GM23338 (cell line): ENCODE measurements at regions not wholly inside any gene's neighbourhood (a gene's known extent, or its start where the extent isn't known, plus 50 kb on each side); places are given as distances from the start of the nearest gene placed in this dataset.

Experiments used
- ATAC-seq: fragments of 200-7000 bp; cut with Tn5 transposase; 3 replicates; pipeline ENCODE4 v1.9.1; 2020
- DNase-seq: peaks from one replicate; pipeline ENCODE4 v3.0.0-alpha.2; 2015; ENCODE audit warnings: low spot score
- H2AFZ ChIP-seq: fragments of 200-600 bp; sonication (generic); 2 replicates; pipeline ENCODE4 v1.8.0; 2016; ENCODE audit warnings: antibody characterized with exemption, mild to moderate bottlenecking, moderate library complexity
- H3F3A ChIP-seq: fragments of 200-600 bp; sonication (generic); replicated peaks from 2 replicates; pipeline ENCODE4 v1.8.0; 2017; ENCODE audit warnings: antibody characterized with exemption, mixed run types, low read depth
- H3K27ac ChIP-seq: fragments of 200-600 bp; sonication (generic); 2 replicates; pipeline ENCODE4 v1.6.1; 2016; ENCODE audit warnings: low read depth
- H3K27me3 ChIP-seq: fragments of 200-600 bp; sonication (generic); 2 replicates; pipeline ENCODE4 v1.8.0; 2016; ENCODE audit warnings: mild to moderate bottlenecking, mixed run types, moderate library complexity; ENCODE audit not compliant: insufficient read depth
- H3K36me3 ChIP-seq: fragments of 200-600 bp; sonication (generic); 2 replicates; pipeline ENCODE4 v1.8.0; 2016; ENCODE audit warnings: mild to moderate bottlenecking; ENCODE audit not compliant: insufficient read depth
- H3K4me1 ChIP-seq: fragments of 200-600 bp; sonication (generic); 2 replicates; pipeline ENCODE4 v1.8.0; 2016; ENCODE audit warnings: mild to moderate bottlenecking, moderate library complexity; ENCODE audit not compliant: insufficient read depth
- H3K4me2 ChIP-seq: fragments of 200-600 bp; sonication (generic); 2 replicates; pipeline ENCODE4 v1.7.1; 2017; ENCODE audit warnings: mixed run types
- H3K4me3 ChIP-seq: fragments of 200-600 bp; sonication (generic); 2 replicates; pipeline ENCODE4 v1.6.1; 2016; ENCODE audit warnings: mixed run types
- H3K79me2 ChIP-seq: fragments of 200-600 bp; sonication (generic); replicated peaks from 2 replicates; pipeline ENCODE4 v1.8.0; 2017; ENCODE audit warnings: mild to moderate bottlenecking; ENCODE audit not compliant: insufficient read depth
- H3K9me2 ChIP-seq: fragments of 200-600 bp; sonication (generic); 2 replicates; pipeline ENCODE4 v1.8.0; 2017; ENCODE audit not compliant: insufficient read depth
- H4K20me1 ChIP-seq: fragments of 200-600 bp; sonication (generic); replicated peaks from 2 replicates; pipeline ENCODE4 v1.8.0; 2017; ENCODE audit warnings: mild to moderate bottlenecking; ENCODE audit not compliant: insufficient read depth
- H3K27ac Mint-ChIP-seq: 2 replicates; pipeline ENCODE4 v1.8.0; 2020; ENCODE audit warnings: inconsistent platforms, mild to moderate bottlenecking, moderate library complexity, mixed read lengths
- H3K27me3 Mint-ChIP-seq: 3 replicates; pipeline ENCODE4 v1.8.0; 2022; ENCODE audit warnings: low read depth, mild to moderate bottlenecking, moderate library complexity, mixed read lengths, inconsistent platforms; ENCODE audit not compliant: insufficient read depth, poor library complexity
- H3K36me3 Mint-ChIP-seq: 3 replicates; pipeline ENCODE4 v1.8.0; 2021; ENCODE audit warnings: low read depth, mild to moderate bottlenecking, inconsistent platforms, moderate library complexity, mixed read lengths
- H3K4me1 Mint-ChIP-seq: 3 replicates; pipeline ENCODE4 v1.8.0; 2020; ENCODE audit warnings: mild to moderate bottlenecking, inconsistent platforms, mixed read lengths
- H3K4me3 Mint-ChIP-seq: 3 replicates; pipeline ENCODE4 v1.8.0; 2021; ENCODE audit warnings: moderate library complexity, mild to moderate bottlenecking, inconsistent platforms, mixed read lengths
- H3K9me3 Mint-ChIP-seq: 3 replicates; pipeline ENCODE4 v1.8.0; 2020; ENCODE audit warnings: moderate library complexity, mild to moderate bottlenecking, inconsistent platforms, mixed read lengths
- CTCF ChIP-seq, 2 experiments: fragments of 200-600 bp in 1 of 2; sonication (generic) in 1 of 2; conservative IDR thresholded peaks; 2 replicates each; pipeline versions ENCODE4 v1.5.1 to v1.6.1; 2016 to 2017; ENCODE audit warnings: antibody characterized with exemption in 2 of 2, low read depth in 2 of 2, mild to moderate bottlenecking in 2 of 2, moderate library complexity in 1 of 2
- EZH2 ChIP-seq: fragments of 200-600 bp; sonication (generic); IDR thresholded peaks from one replicate; pipeline ENCODE4 v1.8.0; 2017; ENCODE audit warnings: antibody characterized with exemption, mild to moderate bottlenecking, low read depth; ENCODE audit not compliant: unreplicated experiment
- NANOG ChIP-seq: IDR thresholded peaks from 2 replicates; pipeline ENCODE4 v1.6.1; 2016; ENCODE audit warnings: antibody characterized with exemption, borderline replicate concordance
- POLR2AphosphoS5 ChIP-seq: IDR thresholded peaks from 2 replicates; pipeline ENCODE4 v1.6.1; 2016; ENCODE audit warnings: antibody characterized with exemption, low read depth
- REST ChIP-seq: IDR thresholded peaks from one replicate; pipeline ENCODE4 v1.6.1; 2018; ENCODE audit warnings: antibody characterized with exemption; ENCODE audit not compliant: unreplicated experiment
- ZNF331 ChIP-seq: fragments of 250-450 bp; sonication (Bioruptor Pico); IDR thresholded peaks from 2 replicates; pipeline ENCODE4 v1.5.0; 2020; ENCODE audit warnings: low read depth, mild to moderate bottlenecking, moderate library complexity
- ZNF462 ChIP-seq: fragments of 250-450 bp; sonication (Bioruptor Pico); IDR thresholded peaks from 2 replicates; pipeline ENCODE4 v1.5.0; 2020; ENCODE audit warnings: mild to moderate bottlenecking, moderate library complexity

GRCh38 chr2:82391386-82391785 lies 2067.7 kb downstream of the SUCLG1 start:
- H3K36me3 Mint-ChIP-seq = no peaks in the 10 kb centered on the region
- peaks cover 3% of the 10 kb centered on the region; the same call in 1 of the 3 replicates for H3K4me1 Mint-ChIP-seq
- H4K20me1 ChIP-seq = no peaks in the 10 kb centered on the region
- no peaks in the 10 kb centered on the region for H3K27me3 Mint-ChIP-seq
- no peaks in the 10 kb centered on the region for H3K36me3 ChIP-seq
- no peaks in the 10 kb centered on the region for H3K9me3 Mint-ChIP-seq
- no peak overlapping the region for H3K27ac ChIP-seq
- no peak overlapping the region; the same call in 1 of the 2 replicates for H3K27ac Mint-ChIP-seq
- no peaks in the 10 kb centered on the region for H3K79me2 ChIP-seq
- no peaks in the 10 kb centered on the region for H3K27me3 ChIP-seq
- H3F3A ChIP-seq = no peaks in the 10 kb centered on the region
- H3K9me2 ChIP-seq = no peaks in the 10 kb centered on the region
- ATAC-seq (no peak), DNase-seq (no peak)
- H3K4me2 ChIP-seq = no peak overlapping the region
- H3K4me3 ChIP-seq = no peak overlapping the region
- peaks cover 5% of the 10 kb centered on the region; the same call in 1 of the 2 replicates for H3K4me1 ChIP-seq
- TF ChIP-seq REST (no peak), ZNF462 (CRISPR knock-in tag) (no peak), NANOG (no peak), ZNF331 (CRISPR knock-in tag) (no peak), EZH2 (no peak), POLR2AphosphoS5 (no peak), CTCF (conservative IDR thresholded peaks at IDR 0.05; ENCODE audit: low read depth in 2 of 2) (no peak)
- H2AFZ ChIP-seq = no peak overlapping the region
- no peak overlapping the region for H3K4me3 Mint-ChIP-seq
